ENCODE measurements at regions not wholly inside any gene's neighbourhood (a gene's known extent, or its start where the extent isn't known, plus 50 kb on each side); places are given as distances from the start of the nearest gene placed in this dataset.

DNA sequence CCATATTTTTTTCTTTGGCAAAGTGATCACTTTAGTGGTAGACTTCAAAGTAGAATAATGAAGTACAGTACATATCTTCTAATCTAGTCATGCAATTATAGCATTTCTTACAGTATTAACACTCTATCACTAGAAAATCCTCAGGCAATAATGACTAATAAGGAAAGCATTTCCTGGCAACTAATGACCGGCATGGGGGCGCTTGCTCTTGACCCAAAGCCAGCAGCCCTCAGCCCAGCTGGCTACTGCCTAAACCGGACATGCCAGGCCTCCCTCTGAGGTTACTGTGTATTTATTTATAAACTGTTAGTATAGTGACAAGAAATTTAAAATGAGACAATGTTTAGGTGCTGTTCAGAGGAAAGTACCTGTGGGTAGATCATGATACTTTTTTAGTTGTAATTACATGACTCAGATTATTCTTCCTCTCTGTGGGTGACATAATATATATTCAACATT is 633.8 kb downstream of the PTPRC start:
- no peaks in the 10 kb centered on the region for H3K27me3 Mint-ChIP-seq
- TF ChIP-seq, protein P1, sequence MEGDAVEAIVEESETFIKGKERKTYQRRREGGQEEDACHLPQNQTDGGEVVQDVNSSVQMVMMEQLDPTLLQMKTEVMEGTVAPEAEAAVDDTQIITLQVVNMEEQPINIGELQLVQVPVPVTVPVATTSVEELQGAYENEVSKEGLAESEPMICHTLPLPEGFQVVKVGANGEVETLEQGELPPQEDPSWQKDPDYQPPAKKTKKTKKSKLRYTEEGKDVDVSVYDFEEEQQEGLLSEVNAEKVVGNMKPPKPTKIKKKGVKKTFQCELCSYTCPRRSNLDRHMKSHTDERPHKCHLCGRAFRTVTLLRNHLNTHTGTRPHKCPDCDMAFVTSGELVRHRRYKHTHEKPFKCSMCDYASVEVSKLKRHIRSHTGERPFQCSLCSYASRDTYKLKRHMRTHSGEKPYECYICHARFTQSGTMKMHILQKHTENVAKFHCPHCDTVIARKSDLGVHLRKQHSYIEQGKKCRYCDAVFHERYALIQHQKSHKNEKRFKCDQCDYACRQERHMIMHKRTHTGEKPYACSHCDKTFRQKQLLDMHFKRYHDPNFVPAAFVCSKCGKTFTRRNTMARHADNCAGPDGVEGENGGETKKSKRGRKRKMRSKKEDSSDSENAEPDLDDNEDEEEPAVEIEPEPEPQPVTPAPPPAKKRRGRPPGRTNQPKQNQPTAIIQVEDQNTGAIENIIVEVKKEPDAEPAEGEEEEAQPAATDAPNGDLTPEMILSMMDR (conservative IDR thresholded peaks at IDR 0.05) = no peak
- H3K27ac Mint-ChIP-seq = no peak overlapping the region
- H3K4me3 Mint-ChIP-seq = no peak overlapping the region
- H3K4me1 Mint-ChIP-seq (ENCODE audit: unreplicated experiment) = peaks cover 8% of the 10 kb centered on the region
- no peak for DNase-seq (ENCODE audit: extremely low spot score, unreplicated experiment)
- peaks cover 7% of the 10 kb centered on the region for H3K9me3 Mint-ChIP-seq
- H3K36me3 Mint-ChIP-seq = no peaks in the 10 kb centered on the region

DNA sequence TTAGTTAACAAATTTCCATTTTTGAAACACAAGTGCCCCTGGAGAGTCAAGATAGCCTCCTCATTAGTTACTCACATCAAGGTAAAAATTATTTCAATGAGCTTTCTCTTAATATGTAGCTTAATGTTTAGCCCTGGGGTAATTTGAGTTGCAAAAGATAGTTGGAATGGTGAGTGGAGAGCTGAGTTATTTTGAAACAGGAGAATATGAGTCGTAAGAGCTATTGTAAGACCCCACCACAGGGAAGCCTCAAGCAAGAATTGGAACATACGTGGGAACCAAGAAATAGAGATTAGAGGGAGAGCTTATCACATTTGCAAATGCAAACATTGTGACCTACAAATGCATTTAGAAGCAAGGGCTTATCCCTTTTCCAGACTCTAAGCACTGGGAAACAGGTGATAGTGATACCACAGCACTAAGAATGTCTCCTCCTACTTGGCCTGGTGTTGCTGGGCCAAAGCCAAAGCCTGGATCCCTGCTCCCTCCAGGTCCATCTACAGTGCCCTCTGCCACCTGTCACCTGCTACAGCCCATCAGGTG is 635.1 kb downstream of the PTPRC start:
- Mint-ChIP-seq H3K4me3 (no peak overlapping the region), H3K36me3 (no peaks in the 10 kb centered on the region), H3K9me3 (peaks cover 11% of the 10 kb centered on the region), H3K4me1 (ENCODE audit: unreplicated experiment) (peaks cover 8% of the 10 kb centered on the region), H3K27ac (no peak overlapping the region), H3K27me3 (no peaks in the 10 kb centered on the region)
- TF ChIP-seq, protein P1 (conservative IDR thresholded peaks at IDR 0.05) = no peak
- no peak for DNase-seq (ENCODE audit: extremely low spot score, unreplicated experiment)

DNA sequence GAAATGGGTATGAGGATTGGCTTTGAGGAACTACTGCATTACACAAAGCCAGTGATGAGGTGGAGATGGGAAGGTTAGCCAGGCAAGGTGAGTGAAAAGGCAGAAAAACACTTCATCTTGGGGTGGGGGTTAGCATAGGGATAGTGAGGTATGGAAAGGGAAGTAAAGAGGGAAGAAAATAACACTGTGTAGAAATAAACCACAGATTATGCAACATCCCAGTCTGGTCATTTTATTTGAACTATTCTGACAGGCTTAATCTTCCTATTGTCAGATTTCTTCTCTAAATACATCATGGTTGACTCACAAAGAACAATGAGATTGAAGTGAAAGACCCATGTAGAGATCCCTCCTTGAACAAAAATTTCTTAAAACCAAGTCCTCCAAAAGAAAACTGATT is 640.2 kb downstream of the PTPRC start:
- Mint-ChIP-seq H3K9me3 (peaks cover 9% of the 10 kb centered on the region), H3K27ac (no peak overlapping the region), H3K4me1 (ENCODE audit: unreplicated experiment) (no peaks in the 10 kb centered on the region), H3K27me3 (no peaks in the 10 kb centered on the region), H3K4me3 (no peak overlapping the region), H3K36me3 (no peaks in the 10 kb centered on the region)
- TF ChIP-seq, protein P1 (conservative IDR thresholded peaks at IDR 0.05) = no peak
- no peak for DNase-seq (ENCODE audit: extremely low spot score, unreplicated experiment)

DNA sequence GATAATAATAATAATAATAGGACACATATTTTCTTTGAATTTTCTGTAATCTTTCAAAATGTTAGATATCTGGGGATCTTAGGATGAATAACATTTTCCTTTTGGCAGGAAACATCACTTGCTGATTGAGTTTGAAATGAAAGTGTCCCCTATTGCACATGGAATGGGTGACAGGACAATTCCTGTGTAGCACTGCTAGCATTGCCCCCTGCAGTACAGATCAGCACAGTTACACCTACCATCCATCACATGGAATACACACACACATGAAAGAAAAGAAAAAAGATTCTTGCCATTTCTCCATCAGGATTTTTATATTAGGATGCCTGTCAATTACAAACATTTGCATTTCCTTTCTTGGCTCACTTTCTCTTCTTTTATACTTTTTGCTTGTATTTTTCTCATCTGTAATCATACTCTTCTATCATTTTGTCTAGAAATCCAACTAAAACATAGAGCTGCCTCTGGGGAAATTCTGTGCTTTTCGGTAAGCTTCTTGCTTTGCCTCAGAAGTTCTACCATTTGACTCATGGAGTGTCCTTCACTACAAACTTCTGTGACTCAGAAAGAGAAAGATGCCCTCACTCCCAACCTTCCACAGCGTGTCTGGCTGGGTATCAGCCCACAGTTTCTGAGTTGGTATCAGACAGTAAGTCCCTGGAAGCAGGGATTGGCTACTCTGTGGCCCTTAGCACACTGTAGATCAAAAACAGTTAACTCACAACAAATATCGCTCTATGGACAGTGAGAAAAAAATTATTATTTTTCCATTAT is 641.2 kb downstream of the PTPRC start:
- H3K9me3 Mint-ChIP-seq = peaks cover 9% of the 10 kb centered on the region
- no peak for DNase-seq (ENCODE audit: extremely low spot score, unreplicated experiment)
- H3K4me3 Mint-ChIP-seq = no peak overlapping the region
- no peaks in the 10 kb centered on the region for H3K27me3 Mint-ChIP-seq
- H3K36me3 Mint-ChIP-seq = no peaks in the 10 kb centered on the region
- no peak overlapping the region for H3K27ac Mint-ChIP-seq
- H3K4me1 Mint-ChIP-seq (ENCODE audit: unreplicated experiment) = no peaks in the 10 kb centered on the region
- TF ChIP-seq, protein P1 (conservative IDR thresholded peaks at IDR 0.05) = no peak

DNA sequence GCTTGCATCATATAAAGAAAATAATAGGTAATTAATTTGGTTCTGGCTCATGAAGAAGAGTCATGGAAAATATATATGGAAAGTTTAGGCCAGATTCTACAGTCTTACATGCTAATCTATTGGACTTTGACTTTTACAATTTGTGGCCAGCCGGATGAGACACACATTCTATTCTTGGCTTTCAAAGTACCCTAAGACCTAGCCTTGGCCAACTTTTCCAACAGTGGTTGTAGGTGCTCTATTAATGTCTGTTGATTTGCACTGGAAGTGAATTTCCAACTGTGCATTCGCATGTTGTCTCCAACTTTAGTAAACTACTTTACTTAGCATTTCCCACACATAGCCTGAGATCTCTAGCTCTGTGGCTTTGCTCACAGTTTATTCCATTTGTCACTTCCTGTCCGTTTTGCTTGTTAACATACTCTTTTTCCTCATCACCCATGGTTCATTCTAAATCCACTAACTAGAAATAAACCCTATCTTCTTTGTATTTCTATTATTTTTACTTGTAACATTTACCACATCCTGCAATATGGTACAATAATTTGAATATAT is 644.0 kb downstream of the PTPRC start:
- no peak overlapping the region for H3K4me3 Mint-ChIP-seq
- no peak for DNase-seq (ENCODE audit: extremely low spot score, unreplicated experiment)
- no peaks in the 10 kb centered on the region for H3K27me3 Mint-ChIP-seq
- H3K9me3 Mint-ChIP-seq = peaks cover 5% of the 10 kb centered on the region
- no peak overlapping the region for H3K27ac Mint-ChIP-seq
- H3K4me1 Mint-ChIP-seq (ENCODE audit: unreplicated experiment) = no peaks in the 10 kb centered on the region
- TF ChIP-seq, protein P1 (conservative IDR thresholded peaks at IDR 0.05) = no peak
- no peaks in the 10 kb centered on the region for H3K36me3 Mint-ChIP-seq

Measured in type B pancreatic cell (in vitro differentiated cells).